SK-N-SH treated with all-trans-retinoic acid at 6 μM for 48 hours (cell line): ENCODE measurements at regions not wholly inside any gene's neighbourhood (a gene's known extent, or its start where the extent isn't known, plus 50 kb on each side); places are given as distances from the start of the nearest gene placed in this dataset.

Source experiments
- ATAC-seq: fragments of 200-7000 bp; cut with Tn5 transposase; 3 replicates; pipeline ENCODE4 v1.9.1; 2020; ENCODE audit warnings: mild to moderate bottlenecking, moderate library complexity
- ARNTL ChIP-seq: fragments of 450-650 bp; formaldehyde crosslinking; IDR thresholded peaks from 2 replicates; pipeline ENCODE4 v1.5.0; 2020; ENCODE audit warnings: low read depth, mild to moderate bottlenecking, moderate library complexity, borderline replicate concordance
- BACH2 ChIP-seq: fragments of 250-450 bp; sonication (Bioruptor Pico); IDR thresholded peaks from 2 replicates; pipeline ENCODE4 v1.9.0; 2021; ENCODE audit warnings: mild to moderate bottlenecking, borderline replicate concordance
- CSDC2 ChIP-seq: fragments of 250-450 bp; sonication (Bioruptor Pico); IDR thresholded peaks from 2 replicates; pipeline ENCODE4 v1.5.0; 2020; ENCODE audit warnings: mild to moderate bottlenecking, moderate library complexity
- CSRNP3 ChIP-seq: fragments of 250-450 bp; sonication (Bioruptor Pico); IDR thresholded peaks from 2 replicates; pipeline ENCODE4 v1.5.1; 2021; ENCODE audit warnings: mild to moderate bottlenecking, moderate library complexity
- ESRRG ChIP-seq: fragments of 250-450 bp; sonication (Bioruptor Pico); IDR thresholded peaks from 2 replicates; pipeline ENCODE4 v1.6.1; 2021; ENCODE audit warnings: mild to moderate bottlenecking
- GLIS3 ChIP-seq: fragments of 250-450 bp; sonication (Bioruptor Pico); IDR thresholded peaks from 2 replicates; pipeline ENCODE4 v1.5.0; 2020; ENCODE audit warnings: mild to moderate bottlenecking, moderate library complexity
- ISL1 ChIP-seq: fragments of 250-450 bp; sonication (Bioruptor Pico); IDR thresholded peaks from 2 replicates; pipeline ENCODE4 v2.1.2; 2022; ENCODE audit warnings: mild to moderate bottlenecking, moderate library complexity
- PATZ1 ChIP-seq: fragments of 250-450 bp; sonication (Bioruptor Pico); IDR thresholded peaks from 2 replicates; pipeline ENCODE4 v1.8.0; 2020; ENCODE audit warnings: mild to moderate bottlenecking, moderate library complexity, borderline replicate concordance
- POU6F1 ChIP-seq: fragments of 250-450 bp; sonication (Bioruptor Pico); IDR thresholded peaks from 2 replicates; pipeline ENCODE4 v1.8.0; 2021; ENCODE audit warnings: low read depth, mild to moderate bottlenecking, moderate library complexity, borderline replicate concordance
- PPARA ChIP-seq: fragments of 250-450 bp; sonication (Bioruptor Pico); IDR thresholded peaks from 2 replicates; pipeline ENCODE4 v1.5.0; 2020; ENCODE audit warnings: mild to moderate bottlenecking, borderline replicate concordance
- RARB ChIP-seq: fragments of 250-450 bp; sonication (Bioruptor Pico); IDR thresholded peaks from 2 replicates; pipeline ENCODE4 v1.8.0; 2021; ENCODE audit warnings: mild to moderate bottlenecking, moderate library complexity
- SNAI2 ChIP-seq: fragments of 250-450 bp; sonication (Bioruptor Pico); IDR thresholded peaks from 2 replicates; pipeline ENCODE4 v1.5.0; 2020; ENCODE audit warnings: mild to moderate bottlenecking, moderate library complexity
- TCF4 ChIP-seq: fragments of 250-450 bp; sonication (Bioruptor Pico); IDR thresholded peaks from 2 replicates; pipeline ENCODE4 v1.8.0; 2021; ENCODE audit warnings: mild to moderate bottlenecking, moderate library complexity, borderline replicate concordance
- TOX ChIP-seq: fragments of 250-450 bp; sonication (Bioruptor Pico); IDR thresholded peaks from 2 replicates; pipeline ENCODE4 v1.8.0; 2021; ENCODE audit warnings: mild to moderate bottlenecking, moderate library complexity, borderline replicate concordance
- ZC3H10 ChIP-seq: fragments of 250-450 bp; sonication (Bioruptor Pico); IDR thresholded peaks from 2 replicates; pipeline ENCODE4 v1.5.1; 2021; ENCODE audit warnings: mild to moderate bottlenecking, moderate library complexity
- ZFP3 ChIP-seq: fragments of 250-450 bp; sonication (Bioruptor Pico); IDR thresholded peaks from 2 replicates; pipeline ENCODE4 v1.5.0; 2020; ENCODE audit warnings: mild to moderate bottlenecking, moderate library complexity
- ZNF565 ChIP-seq: fragments of 450-650 bp; formaldehyde crosslinking; conservative IDR thresholded peaks from 2 replicates; pipeline ENCODE4 v1.5.0; 2020; ENCODE audit warnings: low read depth, mild to moderate bottlenecking, moderate library complexity
- ZNF70 ChIP-seq: fragments of 450-650 bp; formaldehyde crosslinking; IDR thresholded peaks from 2 replicates; pipeline ENCODE4 v1.5.0; 2020; ENCODE audit warnings: mild to moderate bottlenecking, moderate library complexity
- ZNF8 ChIP-seq: fragments of 450-650 bp; formaldehyde crosslinking; IDR thresholded peaks from 2 replicates; pipeline ENCODE4 v1.5.0; 2020; ENCODE audit warnings: mild to moderate bottlenecking, moderate library complexity
- TF ChIP-seq, protein P1 (sequence below): fragments of 250-450 bp; sonication (Bioruptor Pico); IDR thresholded peaks from 2 replicates; pipeline ENCODE4 v1.5.1; 2020; ENCODE audit warnings: low read depth, mild to moderate bottlenecking, moderate library complexity
- TF ChIP-seq, protein P2 (sequence below): fragments of 250-450 bp; sonication (Bioruptor Pico); IDR thresholded peaks from 2 replicates; pipeline ENCODE4 v1.5.0; 2020; ENCODE audit warnings: mild to moderate bottlenecking, moderate library complexity

GRCh38 chr15:46872286-46872980, 844.9 kb upstream of the SEMA6D start:
- TF ChIP-seq ZC3H10 (CRISPR knock-in tag) (no peak), BACH2 (CRISPR knock-in tag) (no peak)
- no peak for ATAC-seq

- no peak for ATAC-seq
- TF ChIP-seq CSDC2 (no peak), TCF4 (CRISPR knock-in tag) (no peak), PATZ1 (CRISPR knock-in tag) (no peak), SNAI2 (CRISPR knock-in tag) (no peak), ZFP3 (CRISPR knock-in tag) (no peak), TOX (CRISPR knock-in tag) (no peak), PPARA (CRISPR knock-in tag) (no peak), BACH2 (CRISPR knock-in tag) (no peak), ZNF565 (CRISPR knock-in tag) (no peak), ZC3H10 (CRISPR knock-in tag) (no peak), POU6F1 (no peak), ZNF8 (no peak), ESRRG (CRISPR knock-in tag) (no peak), CSRNP3 (CRISPR knock-in tag) (no peak), ARNTL (no peak), ZNF70 (no peak), GLIS3 (CRISPR knock-in tag) (no peak), ISL1 (CRISPR knock-in tag) (no peak), RARB (CRISPR knock-in tag) (no peak)
- TF ChIP-seq, protein P1, sequence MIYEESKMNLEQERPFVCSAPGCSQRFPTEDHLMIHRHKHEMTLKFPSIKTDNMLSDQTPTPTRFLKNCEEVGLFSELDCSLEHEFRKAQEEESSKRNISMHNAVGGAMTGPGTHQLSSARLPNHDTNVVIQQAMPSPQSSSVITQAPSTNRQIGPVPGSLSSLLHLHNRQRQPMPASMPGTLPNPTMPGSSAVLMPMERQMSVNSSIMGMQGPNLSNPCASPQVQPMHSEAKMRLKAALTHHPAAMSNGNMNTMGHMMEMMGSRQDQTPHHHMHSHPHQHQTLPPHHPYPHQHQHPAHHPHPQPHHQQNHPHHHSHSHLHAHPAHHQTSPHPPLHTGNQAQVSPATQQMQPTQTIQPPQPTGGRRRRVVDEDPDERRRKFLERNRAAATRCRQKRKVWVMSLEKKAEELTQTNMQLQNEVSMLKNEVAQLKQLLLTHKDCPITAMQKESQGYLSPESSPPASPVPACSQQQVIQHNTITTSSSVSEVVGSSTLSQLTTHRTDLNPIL (CRISPR knock-in tag), result no peak
Observed at GRCh38 chr15:46872981-46873330, 844.3 kb upstream of the SEMA6D start.

DNA sequence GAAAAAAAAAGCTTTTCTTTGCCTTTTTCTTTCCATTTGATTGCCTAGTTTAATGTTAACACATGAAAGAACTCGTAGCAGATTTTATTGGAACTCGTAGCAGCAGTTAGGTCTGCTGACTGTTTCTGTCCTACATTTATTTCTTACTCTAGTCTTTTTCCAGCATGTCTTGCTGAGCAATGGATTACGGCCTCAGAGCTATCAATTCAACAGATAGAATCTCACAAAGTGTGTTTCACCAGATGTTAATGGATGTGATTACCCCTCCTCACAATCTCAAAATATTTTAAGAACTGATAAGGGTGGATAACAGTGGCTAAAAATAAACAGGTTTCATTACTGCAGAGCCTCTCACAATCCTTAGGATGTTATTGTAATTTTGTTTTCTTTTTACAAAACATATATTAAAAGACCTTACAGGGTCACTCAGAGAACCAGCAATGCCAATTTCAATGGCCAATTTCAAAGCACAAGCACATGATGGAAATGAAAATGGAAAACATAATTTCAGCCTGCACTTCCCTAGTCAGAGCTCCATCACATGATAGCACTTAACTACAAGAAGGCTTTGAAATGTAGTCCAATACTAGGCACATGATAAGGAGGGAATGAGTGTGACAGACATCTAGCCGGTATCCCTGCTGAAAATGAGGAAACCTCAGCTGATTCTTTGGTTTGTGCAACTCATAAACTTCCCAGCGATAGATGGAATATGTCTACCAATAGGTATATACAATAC, 838.1 kb upstream of the SEMA6D start:
- no peak for ATAC-seq
- TF ChIP-seq ISL1 (CRISPR knock-in tag), result peak; percentile 76
- TF ChIP-seq, protein P2, sequence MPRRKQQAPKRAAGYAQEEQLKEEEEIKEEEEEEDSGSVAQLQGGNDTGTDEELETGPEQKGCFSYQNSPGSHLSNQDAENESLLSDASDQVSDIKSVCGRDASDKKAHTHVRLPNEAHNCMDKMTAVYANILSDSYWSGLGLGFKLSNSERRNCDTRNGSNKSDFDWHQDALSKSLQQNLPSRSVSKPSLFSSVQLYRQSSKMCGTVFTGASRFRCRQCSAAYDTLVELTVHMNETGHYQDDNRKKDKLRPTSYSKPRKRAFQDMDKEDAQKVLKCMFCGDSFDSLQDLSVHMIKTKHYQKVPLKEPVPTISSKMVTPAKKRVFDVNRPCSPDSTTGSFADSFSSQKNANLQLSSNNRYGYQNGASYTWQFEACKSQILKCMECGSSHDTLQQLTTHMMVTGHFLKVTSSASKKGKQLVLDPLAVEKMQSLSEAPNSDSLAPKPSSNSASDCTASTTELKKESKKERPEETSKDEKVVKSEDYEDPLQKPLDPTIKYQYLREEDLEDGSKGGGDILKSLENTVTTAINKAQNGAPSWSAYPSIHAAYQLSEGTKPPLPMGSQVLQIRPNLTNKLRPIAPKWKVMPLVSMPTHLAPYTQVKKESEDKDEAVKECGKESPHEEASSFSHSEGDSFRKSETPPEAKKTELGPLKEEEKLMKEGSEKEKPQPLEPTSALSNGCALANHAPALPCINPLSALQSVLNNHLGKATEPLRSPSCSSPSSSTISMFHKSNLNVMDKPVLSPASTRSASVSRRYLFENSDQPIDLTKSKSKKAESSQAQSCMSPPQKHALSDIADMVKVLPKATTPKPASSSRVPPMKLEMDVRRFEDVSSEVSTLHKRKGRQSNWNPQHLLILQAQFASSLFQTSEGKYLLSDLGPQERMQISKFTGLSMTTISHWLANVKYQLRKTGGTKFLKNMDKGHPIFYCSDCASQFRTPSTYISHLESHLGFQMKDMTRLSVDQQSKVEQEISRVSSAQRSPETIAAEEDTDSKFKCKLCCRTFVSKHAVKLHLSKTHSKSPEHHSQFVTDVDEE (CRISPR knock-in tag), result peak; percentile 65
- no peak for TF ChIP-seq GLIS3 (CRISPR knock-in tag)
- TF ChIP-seq TCF4 (CRISPR knock-in tag), result peak; percentile 86; the same call in 1 of the 2 replicates
